ENCODE measurements at regions not wholly inside any gene's neighbourhood (a gene's known extent, or its start where the extent isn't known, plus 50 kb on each side); places are given as distances from the start of the nearest gene placed in this dataset.

DNA sequence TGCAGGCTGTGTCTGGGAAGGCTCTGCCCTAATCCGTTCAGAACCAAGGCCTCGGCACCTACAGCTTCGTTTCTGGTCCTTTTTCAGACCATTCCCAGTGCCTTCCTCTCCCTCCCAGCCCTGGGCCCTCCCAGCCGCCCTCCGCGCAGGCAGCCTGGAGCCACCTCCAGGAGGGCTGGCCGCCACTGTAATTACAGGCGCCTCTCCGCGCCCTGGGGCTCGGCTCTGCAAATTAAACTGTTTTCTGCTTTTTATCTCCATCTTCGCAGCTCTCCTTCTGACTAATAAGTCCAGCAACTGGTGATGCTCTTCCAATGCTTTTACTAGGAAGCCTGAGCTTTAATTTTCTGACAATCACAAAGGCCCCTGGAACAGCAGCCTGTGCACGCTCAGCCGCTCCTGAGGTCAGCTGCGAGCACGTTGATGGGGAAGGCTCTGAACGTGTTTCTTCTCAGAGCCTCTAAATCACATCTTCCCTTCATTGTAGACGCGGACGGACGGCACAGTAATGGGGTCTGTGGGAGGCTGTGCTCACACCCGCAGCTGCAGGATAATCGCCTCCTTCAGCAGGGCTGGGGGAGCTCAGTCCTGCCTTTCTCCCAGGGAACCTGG, 194.6 kb downstream of the DLL1 start:
- DNase-seq (ENCODE audit: low read depth): no peak
- no peak overlapping the region for H3K4me3 ChIP-seq (replicated peaks; ENCODE audit: low read depth, low read length)
- TF ChIP-seq, protein P1, sequence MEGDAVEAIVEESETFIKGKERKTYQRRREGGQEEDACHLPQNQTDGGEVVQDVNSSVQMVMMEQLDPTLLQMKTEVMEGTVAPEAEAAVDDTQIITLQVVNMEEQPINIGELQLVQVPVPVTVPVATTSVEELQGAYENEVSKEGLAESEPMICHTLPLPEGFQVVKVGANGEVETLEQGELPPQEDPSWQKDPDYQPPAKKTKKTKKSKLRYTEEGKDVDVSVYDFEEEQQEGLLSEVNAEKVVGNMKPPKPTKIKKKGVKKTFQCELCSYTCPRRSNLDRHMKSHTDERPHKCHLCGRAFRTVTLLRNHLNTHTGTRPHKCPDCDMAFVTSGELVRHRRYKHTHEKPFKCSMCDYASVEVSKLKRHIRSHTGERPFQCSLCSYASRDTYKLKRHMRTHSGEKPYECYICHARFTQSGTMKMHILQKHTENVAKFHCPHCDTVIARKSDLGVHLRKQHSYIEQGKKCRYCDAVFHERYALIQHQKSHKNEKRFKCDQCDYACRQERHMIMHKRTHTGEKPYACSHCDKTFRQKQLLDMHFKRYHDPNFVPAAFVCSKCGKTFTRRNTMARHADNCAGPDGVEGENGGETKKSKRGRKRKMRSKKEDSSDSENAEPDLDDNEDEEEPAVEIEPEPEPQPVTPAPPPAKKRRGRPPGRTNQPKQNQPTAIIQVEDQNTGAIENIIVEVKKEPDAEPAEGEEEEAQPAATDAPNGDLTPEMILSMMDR (IDR thresholded peaks at IDR 0.05; ENCODE audit: low read length, missing control alignments): no peak

DNA sequence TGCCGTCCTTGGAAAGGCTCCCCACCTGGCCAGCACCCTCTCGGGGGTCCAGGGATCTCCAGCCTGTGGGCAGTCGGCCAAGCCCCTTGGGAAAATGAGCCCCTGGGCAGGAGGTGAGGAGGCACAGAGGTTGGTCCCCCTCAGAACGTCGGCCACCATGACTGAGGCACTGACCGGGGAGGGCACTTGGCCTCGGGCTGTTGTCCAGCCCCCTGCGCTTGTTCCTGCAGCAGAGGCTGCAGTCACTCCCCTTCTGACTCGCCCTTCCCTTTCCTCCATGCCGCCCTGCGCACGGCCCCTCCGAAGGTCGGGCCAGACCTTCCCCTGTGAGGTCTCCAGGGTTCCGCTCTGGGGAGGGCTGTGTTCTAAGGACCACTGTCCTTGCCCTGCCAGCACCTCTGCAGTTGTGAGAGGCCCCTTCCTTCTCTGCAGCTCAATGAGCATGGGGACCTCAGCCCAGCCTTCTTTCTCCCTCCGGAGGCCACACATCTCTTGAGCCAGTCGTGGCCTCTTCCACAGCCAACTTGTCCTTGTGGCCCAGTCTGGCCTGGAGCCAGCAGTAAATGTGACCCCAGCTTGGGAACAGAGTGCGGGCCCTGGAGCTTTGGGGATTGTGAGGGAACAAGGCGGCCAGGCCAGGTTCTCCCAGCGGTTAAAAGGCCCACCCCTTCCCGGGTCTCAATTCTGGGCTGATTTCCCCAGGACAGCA, 195.5 kb downstream of the DLL1 start:
- DNase-seq (ENCODE audit: low read depth): no peak
- TF ChIP-seq, protein P1 (IDR thresholded peaks at IDR 0.05; ENCODE audit: low read length, missing control alignments): no peak
- no peak overlapping the region for H3K4me3 ChIP-seq (replicated peaks; ENCODE audit: low read depth, low read length)

DNA sequence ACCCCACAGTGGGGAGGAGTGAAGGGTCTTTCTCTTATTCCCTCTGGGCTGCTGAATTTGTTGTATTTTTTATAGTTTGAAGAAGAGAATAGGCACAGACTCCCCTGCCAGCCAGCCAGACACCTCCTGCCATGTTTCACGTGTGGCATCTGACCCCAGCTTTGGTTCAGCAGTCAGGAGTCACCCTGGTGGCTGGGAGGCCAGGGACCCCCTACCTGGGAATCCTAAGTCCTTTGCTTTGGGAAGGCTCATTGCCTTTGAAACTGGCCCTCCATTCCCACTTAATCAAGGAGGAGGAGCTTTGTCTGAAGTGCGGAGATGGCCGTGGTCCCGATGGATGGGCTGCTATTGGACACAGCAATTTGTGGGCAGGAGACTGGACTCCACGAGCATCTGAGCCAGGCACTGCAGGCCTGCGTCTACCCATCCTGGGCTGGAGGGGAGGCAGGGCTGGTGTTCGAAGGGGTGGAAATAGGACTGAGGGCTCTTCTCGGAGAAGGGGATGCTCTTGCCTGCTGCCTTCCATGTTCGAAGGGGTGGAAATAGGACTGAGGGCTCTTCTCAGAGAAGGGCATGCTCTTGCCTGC, 196.1 kb downstream of the DLL1 start:
- TF ChIP-seq, protein P1 (IDR thresholded peaks at IDR 0.05; ENCODE audit: low read length, missing control alignments): no peak
- no peak for DNase-seq (ENCODE audit: low read depth)
- no peak overlapping the region for H3K4me3 ChIP-seq (replicated peaks; ENCODE audit: low read depth, low read length)

DNA sequence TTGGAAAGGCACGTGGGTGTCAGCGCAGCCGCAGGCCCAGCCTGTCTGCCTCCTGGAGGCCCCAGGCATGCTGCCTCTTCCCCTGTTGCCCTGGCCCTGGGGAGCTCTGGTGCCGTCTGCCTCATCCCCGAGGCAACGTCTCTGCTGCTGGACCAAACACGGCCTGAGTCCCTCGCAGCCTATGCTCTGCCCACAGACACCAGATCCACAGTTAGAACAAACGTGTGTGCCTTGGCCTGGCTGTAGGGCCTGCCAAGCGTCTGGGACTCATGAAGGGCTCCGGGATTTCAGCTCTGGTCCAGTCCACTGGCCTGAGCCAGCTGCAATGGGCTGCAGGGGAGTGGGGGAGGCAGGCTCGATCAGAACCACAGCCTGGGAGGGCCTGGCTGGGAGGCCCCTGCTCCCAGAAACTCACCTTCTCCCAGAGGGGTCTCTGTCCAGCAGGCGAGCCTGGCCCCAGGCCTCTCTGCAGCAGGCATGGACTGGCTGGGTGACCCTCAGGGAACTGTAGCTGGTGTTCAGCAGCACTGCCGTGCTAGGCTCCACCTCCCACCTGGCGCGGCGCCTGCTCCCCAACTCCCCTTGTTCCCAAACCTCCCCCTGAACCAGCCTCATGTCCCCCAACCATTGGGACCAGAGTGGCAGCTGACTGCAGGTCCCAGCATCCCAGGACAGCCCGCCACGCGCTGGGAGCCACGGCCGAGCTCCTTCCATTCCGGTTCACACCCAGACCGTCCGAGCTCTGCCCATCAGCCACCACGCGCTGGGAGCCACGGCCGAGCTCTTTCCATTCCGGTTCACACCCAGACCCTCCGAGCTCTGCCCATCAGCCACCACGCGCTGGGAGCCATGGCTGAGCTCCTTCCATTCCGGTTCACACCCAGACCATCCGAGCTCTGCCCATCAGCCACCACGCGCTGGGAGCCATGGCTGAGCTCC, 197.0 kb downstream of the DLL1 start:
- no peak overlapping the region for H3K4me3 ChIP-seq (replicated peaks; ENCODE audit: low read depth, low read length)
- DNase-seq (ENCODE audit: low read depth): no peak
- TF ChIP-seq, protein P1 (IDR thresholded peaks at IDR 0.05; ENCODE audit: low read length, missing control alignments): no peak

DNA sequence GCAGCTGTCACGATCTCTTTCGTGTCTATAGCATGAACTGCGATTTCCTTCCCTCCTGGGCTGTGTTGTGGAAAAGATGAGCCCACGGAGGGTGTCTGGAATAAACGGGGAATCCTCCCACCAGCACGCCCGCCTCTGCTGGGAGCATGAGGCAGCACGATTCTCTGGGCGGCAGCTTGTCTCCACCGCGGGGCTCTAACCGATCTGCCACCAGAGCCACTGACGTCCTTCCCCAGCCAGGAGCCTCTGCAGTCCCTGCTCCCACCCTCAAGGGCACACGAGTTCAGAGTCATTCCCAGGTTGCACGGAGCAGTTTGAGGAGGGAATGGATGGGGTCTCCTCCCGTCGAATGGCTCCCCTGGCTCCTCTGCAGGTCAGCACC, 197.6 kb downstream of the DLL1 start:
- DNase-seq (ENCODE audit: low read depth): no peak
- TF ChIP-seq, protein P1 (IDR thresholded peaks at IDR 0.05; ENCODE audit: low read length, missing control alignments): no peak
- no peak overlapping the region for H3K4me3 ChIP-seq (replicated peaks; ENCODE audit: low read depth, low read length)

DNA sequence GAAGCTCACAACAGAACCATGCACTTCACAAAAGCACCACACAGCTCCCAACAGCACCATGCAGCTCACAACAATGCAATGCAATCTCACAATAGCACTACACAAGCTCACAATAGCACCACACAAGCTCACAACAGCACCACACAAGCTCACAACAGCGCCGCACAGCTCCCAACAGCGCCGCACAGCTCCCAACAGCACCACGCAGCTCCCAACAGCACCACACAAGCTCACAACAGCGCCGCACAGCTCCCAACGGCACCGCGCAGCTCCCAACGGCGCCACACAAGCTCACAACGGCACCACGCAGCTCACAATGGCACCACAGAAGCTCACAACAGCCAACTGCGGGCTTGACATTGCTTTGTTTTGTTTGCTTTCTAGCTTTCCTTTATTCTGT, 198.1 kb downstream of the DLL1 start:
- DNase-seq (ENCODE audit: low read depth): no peak
- TF ChIP-seq, protein P1 (IDR thresholded peaks at IDR 0.05; ENCODE audit: low read length, missing control alignments): no peak
- no peak overlapping the region for H3K4me3 ChIP-seq (replicated peaks; ENCODE audit: low read depth, low read length)

Data from fibroblast of pulmonary artery (primary cell).